CD4-positive, alpha-beta T cell treated with Interferon gamma for 1 hour (primary cell): ENCODE measurements at regions not wholly inside any gene's neighbourhood (a gene's known extent, or its start where the extent isn't known, plus 50 kb on each side); places are given as distances from the start of the nearest gene placed in this dataset.
"Not testable (repeated sequence)": the region's sequence is repeated elsewhere in the genome, so short reads cannot be mapped to it uniquely, and the experiment has no call there.

Experiments used
- DNase-seq: peaks from one replicate; pipeline ENCODE4 v3.0.0-alpha.2; 2020

DNA sequence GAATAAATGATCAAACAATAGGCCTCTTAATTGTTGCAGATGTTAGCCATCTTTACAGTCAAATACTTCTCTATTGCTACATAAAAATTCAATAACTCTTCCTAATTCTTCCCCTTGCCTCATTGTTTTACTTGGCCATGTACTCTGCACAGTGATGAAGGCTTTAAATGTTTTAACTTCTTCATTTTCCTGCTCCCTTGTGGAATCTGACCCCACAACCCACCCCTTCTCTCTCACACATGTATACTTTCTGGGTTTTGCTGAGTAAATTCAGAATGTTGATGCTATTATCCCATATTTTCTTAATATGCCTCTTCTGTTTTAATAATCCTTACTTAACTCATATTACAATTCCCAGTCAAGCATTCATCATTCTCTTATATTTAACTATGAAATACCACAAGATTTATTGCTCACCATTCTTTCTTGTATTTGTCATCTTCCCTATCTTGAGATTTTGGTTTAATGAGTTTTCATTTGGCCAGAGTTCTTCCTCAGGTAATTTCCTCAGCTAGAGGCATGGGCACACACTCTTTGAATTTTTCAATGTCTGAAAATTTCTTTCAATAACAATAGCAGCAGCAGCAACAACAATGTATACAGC is 327.8 kb upstream of the USP24 start:
- no peak for DNase-seq

DNA sequence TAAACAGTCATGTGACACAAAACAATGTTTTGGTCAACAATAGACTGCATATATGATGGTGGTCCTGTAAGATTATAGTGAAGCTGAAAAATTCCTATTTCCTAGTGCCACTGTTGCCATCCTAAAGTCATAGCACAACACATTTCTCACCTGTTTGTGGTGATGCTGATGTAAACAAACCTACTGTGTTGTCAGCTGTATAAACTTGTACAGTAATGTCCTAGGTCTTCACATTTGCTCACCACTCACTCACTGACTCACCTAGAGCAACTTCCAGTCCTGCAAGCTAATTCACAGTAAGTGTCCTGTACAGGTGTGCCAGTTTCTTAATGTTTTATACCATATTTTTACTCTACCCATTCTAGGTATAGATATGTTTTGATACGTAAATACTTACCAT is 326.1 kb upstream of the USP24 start:
- no peak for DNase-seq

DNA sequence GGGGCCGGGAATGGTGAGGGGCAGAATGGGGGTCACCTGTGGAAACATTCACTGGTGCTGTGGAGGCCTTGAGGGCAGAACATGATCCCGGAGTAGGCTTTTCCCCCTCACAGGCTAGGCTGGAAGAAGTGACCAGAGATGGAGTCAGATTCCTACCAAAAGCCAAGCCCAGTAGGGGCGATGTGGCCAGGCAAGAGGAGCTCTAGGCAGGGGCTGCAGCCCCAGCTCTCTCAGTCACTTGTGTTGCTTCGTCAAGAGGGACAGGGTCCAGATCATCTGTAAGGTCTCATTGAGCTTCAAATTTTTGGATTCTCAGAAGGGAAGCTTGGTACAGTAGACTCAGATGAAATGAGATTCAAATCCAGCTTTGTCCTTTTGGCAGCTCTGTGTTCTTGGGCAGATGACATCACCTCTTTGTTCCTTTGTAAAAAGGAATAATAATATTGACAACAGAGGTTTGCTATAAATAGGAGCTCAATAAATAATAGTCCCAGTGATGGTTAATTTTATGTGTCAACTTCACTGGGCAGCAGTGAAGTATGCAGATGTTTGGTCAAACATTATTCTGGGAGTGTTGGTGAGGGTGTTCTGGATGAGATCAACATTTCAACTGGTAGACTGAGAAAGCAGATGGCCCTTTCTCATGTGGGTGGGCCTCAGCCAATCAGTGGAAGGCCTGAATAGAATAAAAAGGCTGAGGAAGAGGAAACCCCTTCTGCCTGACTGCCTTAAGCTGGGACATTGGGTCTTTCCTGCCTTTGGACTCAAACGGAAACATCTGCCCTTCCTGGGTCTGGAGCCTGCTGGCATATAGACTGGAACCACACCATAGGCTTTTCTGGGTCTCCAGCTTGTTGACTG is 324.7 kb upstream of the USP24 start:
- no peak for DNase-seq

DNA sequence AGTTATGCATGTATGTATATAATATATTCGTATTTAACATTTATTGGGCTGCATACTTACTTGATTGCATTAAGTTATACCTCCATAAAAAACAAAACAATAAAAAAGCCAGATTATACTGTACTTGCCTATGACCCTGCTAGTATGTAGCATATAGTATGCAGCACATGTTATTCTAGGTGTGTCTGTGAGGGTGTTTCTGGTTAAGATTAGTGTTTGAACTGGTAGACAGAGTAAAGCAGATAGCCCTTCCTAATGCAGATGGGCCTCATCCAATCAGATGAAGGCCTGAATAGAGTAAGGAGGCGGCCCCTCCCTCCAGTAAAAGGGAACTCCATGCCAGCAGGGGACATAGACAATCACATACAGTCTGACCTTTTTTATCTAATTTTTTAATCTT is 323.3 kb upstream of the USP24 start:
- DNase-seq, result no peak

DNA sequence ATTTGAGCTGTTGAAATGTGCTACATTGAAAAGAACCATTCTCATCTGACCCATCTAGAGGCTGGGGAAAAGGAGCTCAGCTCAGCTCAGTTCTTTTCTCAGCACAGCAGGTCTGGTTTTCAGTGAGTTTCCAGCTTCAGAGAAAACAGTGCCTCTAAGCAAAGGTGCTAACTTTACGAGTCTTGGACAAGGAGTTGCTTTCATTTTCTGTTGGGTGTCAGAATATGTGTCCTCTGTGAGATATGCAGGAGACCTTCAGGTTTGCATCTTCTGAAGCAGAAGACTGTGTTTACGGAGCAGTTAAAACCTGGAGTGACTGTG is 321.3 kb upstream of the USP24 start:
- DNase-seq, result no peak

DNA sequence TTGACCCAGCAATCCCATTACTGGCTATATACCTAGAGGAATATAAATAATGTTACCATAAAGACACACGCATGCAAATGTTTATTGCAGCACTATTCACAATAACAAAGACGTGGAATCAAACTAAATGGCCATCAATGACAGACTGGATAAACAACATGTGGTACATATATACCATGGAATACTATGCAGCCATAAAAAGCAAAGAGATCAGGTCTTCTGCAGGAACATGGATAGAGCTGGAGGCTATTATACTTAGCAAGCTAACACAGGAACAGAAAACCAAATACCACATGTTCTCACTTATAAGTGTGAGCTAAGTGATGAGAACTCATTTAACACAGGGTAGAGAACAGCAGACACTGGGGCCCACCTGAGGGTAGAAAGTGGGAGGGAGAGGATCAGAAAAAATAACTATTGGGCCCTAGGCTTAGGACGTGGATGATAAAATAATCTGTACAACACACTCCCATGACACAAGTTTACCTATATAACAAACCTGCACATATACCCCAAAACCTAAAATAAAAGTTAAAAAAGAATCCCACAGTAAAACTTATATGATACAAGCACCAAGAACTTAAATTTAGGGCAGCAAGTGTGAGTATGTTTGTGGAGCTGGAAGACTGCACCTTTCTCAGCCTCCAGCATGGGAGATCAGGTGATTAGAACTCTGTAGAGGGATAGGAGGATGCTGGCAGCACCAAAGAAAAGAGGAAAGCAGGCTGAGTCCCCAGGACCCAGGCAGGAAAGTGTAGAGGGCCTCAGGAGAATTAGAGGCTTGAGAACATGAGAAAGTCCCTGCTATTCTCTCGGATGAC is 320.8 kb upstream of the USP24 start:
- no peak for DNase-seq

DNA sequence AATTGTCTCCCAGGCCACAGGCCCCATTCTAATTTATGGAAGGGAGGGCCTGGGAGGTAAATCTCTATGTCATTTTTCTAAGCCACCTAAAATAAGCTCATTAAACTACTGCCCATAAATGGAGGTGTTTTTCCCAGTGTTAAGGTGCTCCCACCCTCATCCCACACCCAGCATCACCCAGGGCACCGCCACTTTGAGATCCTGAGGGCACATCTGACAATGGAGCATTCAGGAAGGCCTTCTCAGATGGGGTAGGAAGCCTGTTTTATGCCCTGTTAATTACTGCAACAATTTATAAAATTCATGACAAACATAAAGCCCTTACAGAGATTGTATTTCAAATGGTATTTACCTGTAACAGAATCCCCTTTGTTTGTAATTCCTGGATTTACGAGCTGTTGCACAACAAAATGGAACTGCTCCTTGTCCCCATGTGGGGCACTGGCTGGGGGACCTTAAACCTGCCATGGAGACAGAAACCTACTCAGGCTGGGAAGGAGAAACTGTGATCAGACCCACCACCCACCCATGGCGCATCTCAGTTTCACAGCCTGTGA is 319.5 kb upstream of the USP24 start:
- DNase-seq, result no peak

DNA sequence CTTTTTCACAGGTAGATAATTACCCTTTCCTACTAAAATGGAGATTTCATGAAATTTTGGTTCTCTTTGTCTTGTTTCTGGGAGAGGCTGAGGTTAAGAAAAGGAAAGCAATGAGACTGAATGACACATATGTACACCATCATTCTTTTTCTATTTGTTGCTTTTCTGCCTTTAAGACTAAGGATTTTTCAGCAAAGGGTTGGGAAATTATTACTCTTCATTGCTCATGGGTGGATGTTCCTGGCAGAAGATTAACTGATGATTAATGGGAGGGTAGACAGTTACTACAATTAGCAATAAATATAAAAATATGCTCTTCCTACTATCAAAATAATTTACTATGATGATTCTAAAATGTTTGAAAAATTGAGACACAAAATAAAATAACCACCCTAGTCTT is 316.5 kb upstream of the USP24 start:
- no peak for DNase-seq

DNA sequence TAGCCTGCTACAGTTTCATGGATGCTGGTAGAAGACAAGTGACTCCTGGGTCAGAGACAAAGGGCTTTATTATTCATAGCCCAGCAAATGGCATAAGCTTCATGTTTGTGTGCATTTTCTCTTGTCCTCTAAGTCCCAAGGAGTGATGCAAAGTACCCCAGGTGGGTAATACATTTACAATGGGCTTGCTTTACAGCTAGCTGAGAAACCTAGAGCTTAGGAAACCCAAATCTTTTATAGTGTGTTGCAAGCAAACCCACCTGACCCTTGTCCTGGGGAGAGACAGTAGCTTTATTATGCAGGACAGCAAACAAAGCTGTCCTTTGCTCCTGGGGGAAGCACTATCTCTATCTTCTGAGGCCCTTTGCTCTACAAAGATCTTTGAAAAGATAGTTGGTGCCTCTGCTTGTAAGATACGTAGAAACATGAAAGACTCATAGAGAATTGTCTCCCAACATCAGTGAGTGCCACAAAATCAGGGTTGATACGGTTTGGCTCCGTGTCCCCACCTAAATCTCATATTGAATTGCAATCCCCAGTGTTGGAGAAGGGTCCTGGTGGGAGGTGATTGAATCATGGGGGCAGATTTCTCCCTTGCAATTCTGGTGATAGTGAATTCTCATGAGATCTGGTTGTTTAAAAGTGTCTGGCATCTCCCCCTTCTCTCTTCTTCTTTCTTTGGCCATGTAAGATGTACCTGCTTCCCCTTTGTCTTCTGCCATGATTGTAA is 315.8 kb upstream of the USP24 start:
- no peak for DNase-seq

DNA sequence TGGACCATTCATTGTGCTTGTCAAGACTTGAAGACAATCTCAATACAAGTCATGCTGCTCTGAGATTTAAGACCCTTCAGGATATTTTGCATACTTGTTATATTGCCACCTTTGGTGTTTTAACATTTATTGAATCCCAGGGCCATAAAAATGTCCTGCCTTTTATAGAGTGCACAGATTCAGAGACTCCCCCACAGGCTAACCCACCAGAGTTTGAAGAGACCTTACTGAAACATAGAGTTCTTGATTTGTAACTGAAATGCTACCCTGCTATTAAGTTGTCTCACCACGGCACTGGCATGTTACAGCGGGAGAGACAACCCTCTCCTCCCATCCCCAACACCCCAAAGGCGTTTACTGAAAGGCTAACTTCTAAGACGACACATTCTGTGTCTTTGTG is 313.9 kb upstream of the USP24 start:
- no peak for DNase-seq

DNA sequence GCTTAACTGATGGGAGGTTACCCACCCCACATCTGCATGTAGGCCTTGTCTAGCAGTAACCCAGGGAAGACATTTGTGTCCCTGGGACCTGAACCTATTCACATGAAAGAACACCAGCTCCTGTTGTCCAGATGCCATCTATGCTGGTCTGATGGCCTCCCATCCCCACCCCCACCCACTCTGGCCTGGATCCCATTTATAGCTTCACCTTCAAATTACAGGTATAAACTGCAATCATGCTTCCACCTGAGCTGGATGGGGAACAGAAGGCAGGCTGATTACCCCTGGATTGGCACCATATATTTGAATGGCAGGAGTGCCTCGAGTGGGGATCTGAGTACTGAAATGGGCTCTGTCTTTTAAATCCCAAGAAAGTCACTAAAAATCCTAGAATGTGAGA is 312.7 kb upstream of the USP24 start:
- DNase-seq, result no peak

DNA sequence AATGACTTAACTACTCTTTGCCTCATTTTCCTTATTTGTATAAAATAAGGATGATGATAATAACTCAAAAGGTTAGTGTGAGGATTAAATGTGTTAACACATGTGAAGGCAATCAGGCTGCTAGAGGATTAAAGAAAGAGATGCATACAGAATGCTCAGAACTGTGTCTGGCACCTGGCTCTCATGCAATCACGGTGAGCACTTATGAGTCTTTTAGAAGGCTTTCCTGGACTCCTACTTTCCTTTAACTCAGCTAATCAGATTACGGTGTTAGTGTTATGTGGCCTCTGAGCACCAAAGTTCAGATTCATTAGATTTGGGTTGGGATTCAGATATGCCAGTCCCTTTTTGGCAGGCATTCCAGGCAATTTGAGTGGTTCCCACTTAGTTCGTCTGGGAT is 311.6 kb upstream of the USP24 start:
- DNase-seq, result no peak

DNA sequence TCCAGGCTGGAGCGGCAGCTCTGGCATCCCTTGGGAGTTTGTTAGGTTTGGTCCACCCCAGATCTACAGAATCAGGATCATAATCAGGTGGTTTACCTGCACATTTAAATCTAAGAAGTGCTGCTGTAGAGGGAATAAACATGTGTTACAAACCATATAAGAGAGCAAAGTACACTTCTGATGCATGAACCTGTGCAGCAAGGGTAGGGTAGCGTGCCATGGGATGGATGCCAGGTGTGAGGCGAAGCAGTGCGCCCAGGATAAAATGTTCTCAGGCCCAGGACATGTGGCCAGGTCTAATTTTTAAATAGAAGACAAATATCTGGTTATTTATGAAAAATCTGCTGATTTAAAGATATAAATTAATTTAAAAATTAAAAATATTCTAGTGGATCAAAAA is 308.8 kb upstream of the USP24 start:
- no peak for DNase-seq

DNA sequence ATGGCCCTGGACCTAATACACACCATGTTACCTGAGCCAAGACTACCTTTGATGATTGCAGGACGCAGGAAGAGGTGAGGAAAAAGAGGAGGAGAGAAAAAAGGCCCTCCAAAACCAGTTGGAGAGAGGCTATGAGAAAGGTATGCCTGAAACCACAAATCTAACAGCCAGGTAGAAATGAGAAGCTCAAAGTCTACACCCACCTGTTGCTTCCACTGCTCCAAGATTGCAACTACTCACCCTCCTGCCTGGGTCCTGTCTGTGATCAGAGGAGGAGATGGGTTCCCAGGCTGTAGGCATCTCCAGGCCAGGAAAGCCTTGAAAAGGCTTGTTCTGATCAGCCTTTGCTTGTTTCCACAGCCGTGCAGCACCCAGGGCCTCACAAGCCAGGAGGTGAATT is 307.8 kb upstream of the USP24 start:
- DNase-seq, result no peak

DNA sequence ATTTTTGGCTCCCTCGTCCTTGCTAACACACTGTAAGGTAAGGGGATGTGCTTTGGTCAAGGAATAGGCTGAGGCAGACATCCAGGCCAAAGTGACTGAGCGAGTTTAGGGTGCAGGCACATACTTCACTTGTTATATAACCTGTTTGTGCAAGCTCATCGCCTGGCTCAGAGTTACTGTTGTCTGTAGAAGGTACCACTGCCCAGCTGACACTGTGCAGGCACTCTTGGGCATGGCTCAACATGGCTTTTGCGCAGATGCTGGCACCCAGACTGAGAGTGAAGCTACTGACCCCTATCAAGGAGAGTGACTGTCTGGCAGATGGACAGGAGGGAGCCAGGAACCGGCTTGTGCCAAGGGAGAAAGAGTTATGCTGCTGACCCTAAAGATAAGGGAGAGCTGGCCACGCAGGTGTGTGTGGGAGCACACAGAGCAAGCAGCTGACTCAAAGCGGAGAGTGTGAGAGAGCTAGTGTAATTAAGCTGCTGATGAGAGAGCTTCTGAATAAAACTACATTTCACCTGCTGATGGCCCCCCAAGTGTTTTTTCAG is 307.3 kb upstream of the USP24 start:
- no peak for DNase-seq

DNA sequence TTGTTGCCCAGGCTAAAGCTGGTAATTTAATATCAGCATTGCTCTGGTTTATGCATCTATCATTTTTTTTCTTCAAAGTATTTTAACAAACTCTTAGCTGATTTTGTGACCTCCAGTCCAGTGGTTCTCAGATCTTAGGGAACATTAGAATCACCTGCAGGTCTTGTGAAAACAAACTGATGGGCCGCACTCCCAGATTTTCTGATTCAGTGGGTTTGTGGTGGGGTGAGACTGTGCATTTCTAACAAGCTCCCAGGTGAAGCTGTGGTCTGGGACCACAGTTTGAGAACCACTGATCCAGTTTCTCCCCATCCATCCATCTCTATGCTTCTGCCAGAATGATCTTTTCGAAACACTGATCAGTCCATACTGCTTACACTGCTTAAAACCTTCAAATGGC is 305.7 kb upstream of the USP24 start:
- no peak for DNase-seq

DNA sequence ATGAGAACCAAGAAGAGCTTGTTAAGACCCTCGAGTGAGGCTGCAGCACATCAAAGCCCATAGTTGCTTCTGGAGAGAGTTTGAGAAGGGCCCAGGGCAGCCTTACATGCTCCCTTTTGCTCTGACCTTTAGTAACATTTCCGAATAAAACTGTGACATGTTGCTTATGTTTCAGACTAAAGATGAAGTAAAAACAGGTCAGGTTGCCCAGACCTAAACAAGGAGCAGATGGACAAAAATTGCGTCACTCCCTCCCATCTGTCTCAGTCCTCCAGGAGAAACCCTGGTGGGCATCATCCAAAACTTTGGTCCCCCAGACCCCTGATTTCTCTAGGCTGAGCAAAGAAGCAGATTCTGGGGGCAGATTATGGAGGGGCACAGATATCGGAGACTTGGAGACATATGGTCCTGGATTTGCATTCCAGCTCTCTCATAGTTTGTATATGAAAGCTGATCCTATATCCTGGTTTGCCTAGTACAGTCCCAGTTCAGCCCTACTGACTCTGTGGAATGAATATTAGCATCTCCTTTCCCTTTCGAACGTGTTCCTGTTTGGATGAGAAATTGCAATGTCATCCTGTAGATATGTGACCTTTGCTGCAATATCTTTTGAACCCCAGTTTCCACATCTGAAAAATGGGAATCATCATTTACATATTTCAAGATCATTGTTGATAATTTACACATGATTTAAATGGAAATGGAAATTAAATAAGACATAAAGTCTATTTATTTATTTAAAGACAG is 304.9 kb upstream of the USP24 start:
- DNase-seq, result no peak

DNA sequence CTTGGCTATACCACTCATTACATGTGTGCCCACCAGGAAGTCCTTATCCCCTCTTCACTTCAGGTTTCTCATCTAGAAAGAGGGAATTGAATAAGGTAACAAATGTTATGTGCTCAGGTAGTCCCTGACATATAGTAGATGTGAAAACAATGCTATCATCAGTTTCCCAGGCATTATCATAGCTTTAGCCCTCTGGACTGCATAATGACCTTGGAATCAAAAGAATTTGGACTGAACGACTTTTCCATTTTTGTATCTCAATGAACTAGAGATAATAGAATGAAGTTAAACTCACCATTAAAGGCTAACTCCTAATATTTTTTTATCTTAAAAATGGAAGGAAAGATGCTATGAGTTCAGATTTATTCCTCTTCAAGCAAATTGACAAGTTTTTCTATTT is 304.1 kb upstream of the USP24 start:
- DNase-seq, result no peak

DNA sequence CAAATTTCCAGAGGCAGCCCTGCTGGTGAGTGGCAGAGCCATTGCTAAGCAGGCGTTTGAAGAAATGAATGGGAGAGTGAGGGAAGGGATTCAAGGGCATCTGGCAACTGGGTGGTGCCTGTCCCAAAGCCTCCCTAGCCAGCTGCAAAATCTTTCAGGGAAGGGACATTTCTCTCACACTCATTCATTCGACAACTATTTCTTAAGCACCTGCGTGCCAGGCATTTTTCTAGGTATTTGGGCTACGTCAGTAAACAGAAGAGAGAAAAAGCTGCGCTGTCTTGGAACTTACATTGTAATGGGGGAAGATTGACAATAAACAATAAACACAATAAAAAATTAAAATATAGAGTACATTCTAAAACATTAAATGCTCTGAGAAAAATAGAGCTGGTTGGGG is 301.9 kb upstream of the USP24 start:
- DNase-seq, result no peak

DNA sequence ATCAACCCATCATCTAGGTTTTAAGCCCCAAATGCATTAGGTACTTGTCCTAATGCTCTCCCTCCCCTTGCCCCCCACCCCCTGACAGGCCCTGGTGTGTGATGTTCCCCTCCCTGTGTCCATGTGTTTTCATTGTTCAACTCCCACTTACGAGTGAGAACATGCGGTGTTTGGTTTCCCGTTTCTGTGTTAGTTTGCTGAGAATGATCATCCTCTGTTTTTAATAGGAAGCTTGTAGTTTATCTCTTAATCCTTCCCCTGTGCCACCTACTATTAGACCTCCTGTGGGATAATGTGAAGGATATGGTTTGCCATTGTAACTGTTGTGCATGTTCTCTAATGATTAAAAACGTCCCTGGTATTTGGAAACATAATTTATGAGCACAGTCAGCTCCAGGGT is 299.4 kb upstream of the USP24 start:
- DNase-seq, result not testable (repeated sequence)

DNA sequence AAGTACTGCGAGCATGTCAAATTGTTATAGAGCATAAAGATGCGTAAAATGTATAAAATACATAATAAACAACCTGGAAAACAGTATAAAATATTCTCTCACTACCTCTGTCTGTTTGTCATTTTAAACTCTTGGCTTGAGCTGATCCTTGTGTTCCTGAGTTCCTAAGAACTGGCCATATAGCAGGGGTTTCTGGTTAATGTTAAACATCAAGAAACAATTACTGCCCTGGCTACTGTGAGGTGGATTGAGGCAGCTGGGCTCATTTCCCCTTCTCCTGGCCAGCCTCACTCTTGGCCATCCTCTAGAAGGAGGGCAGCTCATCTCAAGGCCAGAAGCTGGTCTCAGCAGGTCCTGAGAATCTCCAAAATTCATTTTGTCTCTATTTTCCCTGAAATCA is 297.3 kb upstream of the USP24 start:
- DNase-seq, result no peak

DNA sequence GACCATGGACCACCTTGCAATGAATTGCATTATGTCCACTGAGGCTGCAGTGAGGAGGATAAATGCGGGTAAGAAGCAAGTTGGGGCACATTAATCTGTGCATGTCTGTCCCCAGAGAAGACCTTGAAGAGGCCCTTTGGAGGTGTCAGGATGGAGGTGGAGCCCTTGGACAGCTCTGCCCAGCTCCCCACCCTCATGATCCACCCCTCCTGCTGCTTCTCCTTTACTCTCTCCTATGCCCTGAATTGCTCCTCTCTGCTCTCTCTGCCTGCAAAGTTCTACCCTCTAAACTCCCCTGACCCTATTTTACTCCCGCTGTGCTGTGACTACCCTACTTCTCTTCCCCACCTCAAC is 292.4 kb upstream of the USP24 start:
- DNase-seq, result no peak
